Activated CD4-positive, CD25-positive, alpha-beta regulatory T cell treated with anti-CD3 and anti-CD28 coated beads, Interleukin-2, amount 50 U/mL, for 72 hours (primary cell): ENCODE measurements at regions not wholly inside any gene's neighbourhood (a gene's known extent, or its start where the extent isn't known, plus 50 kb on each side); places are given as distances from the start of the nearest gene placed in this dataset.

Source experiments
- DNase-seq: peaks from one replicate; pipeline ENCODE4 v3.0.0; 2021

DNA sequence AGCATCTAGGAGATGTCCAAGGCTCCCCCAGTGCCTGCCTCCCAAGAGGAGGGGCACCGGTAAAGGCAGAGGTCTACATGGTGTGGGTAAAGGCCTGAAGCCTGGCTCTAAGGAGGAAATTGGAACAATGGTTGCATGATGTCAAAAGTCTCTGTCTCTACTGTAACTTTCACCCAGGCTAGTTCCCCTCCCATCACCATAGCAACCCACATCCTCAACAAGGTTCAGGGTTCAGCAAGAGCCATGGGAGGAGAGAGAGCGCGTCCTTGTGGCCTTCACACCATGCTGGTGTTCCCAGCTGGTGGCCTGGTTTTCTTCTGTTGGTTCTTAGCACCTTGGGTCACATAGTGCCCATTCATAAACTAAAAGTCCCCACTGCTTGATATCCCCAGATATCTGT is 196.7 kb upstream of the CDH5 start:
- DNase-seq = no peak

DNA sequence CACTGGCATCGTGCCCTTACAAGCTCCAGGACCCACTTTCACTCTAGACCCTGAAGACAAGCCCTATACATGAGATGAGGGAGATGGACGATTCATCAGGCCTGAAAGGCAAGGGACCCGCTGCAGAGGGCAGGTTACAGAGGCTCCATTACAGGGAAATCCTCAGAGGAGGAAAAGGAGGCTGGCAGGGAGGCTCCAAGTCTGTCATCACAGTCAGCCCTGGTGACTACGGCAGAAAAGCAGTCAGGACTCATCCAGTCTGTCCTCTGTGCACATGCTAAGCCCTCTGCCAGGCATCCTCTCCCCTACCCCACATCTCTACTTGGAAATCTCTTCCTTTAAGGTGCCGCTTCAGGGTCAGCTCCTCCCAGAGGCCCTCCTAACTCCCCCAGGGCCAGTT is 197.7 kb upstream of the CDH5 start:
- DNase-seq = no peak

- no peak for DNase-seq
Measured at GRCh38 chr16:66167564-66168291, 198.8 kb upstream of the CDH5 start.

GRCh38 chr16:66166490-66166889 is 200.0 kb upstream of the CDH5 start:
- no peak for DNase-seq

GRCh38 chr16:66165879-66166278 is 200.6 kb upstream of the CDH5 start:
- no peak for DNase-seq

DNA sequence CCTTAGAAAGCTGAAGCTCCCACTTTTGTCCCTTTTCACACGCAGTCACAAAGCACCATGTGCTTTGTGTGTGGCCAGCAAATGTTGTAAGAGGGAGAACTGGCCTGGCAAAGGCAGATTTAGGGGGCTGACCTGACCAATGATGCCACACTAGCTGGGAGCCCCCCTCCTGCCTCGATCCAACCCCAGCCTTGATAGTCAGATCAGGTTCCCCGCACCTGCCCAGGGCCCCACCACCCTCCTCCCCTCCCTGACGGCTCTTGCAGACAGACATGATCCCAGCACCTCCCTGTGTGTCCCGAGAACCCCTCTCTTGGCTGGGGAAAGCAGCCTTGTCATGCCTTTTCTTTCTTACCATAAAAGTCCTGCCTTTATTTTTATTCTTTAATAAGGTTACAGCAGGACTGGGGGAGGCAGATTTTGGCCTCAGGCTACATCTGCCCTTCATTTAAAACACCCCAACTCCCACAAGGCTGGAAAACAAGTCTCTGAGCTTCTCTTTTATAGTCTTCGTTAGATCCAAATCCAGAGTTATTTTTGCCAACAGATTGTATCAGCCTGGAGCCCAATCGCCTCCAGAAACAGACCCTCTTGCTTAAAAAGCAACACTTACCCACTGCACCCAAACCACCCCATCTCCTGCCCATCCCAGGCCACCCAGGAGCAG is 201.8 kb upstream of the CDH5 start:
- no peak for DNase-seq

DNA sequence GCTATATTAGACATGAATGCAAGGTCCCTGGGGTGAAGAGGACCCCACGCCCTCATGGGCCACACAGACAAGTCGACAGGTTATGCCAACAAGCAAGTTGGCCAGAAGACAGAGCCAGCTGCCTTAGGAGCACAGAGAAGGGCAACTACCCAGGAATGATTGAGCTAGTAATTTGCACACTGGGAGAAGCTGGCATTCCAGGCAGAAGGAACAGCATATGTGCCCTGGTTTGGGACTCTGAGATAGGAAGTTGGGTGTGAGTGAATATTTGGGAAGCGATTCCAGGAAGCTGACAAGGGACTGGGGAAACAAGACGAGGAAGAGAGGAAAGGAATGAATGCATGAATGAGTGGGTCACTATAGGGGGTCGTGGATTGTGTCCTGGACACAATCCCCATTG is 203.7 kb upstream of the CDH5 start:
- DNase-seq = no peak

DNA sequence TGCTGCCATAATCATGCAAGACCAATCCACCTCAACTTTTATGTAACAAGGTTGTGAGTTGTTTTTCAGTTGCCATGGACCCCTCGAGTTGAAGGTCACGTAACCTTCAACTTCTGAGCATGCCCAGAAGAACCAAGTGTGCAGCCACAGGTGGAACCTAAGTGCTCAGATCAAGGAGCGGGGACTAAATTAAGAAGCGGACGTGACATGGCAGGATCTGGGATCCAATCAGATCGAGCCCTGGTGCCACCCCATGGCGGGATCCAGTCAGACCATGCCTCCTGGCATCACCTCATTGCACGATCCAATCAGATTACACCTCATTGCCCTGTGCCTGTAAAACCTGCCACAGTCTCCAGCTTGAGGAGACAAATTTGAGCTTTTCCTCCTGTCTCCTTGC is 204.5 kb upstream of the CDH5 start:
- DNase-seq = no peak

DNA sequence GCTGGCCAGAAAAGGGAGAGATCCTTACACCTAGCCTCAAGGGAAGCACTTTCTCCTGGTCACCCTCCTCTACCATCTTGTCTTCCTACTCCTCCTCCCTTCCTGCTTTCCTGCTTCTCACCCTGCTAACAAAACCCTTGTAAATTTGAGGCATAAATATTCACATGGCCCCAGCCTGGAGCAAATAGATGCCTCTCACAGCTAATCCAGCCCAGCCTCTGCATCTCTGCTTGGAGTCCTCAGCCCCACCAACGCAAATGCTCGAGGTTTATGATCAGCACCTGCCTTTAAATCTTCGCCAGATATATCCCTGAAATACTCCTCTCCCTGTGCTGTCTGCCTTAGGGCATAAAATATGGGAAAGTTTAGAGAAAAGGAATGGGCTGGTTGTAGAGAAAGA is 205.2 kb upstream of the CDH5 start:
- DNase-seq = no peak

- no peak for DNase-seq
Measured at GRCh38 chr16:66159987-66160386, 206.5 kb upstream of the CDH5 start.

DNA sequence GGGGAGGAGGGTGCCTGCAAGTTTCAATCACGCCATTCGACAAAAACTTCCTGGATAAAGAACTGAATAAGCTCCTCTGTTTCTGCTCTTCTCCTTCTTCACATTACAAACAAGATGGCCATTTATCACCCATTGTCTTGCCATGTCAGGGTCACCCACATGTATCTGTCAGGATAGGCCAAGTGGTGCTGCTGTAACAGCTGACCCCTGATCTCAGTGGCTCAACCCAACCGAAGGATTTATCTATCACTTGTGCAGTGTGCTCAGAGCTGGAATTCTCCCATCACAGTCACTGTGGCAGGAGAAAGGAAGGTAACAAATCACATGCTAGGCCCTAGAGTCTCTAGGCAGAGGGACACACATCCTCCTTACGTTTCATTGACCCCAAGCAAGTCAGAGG is 210.0 kb upstream of the CDH5 start:
- no peak for DNase-seq

DNA sequence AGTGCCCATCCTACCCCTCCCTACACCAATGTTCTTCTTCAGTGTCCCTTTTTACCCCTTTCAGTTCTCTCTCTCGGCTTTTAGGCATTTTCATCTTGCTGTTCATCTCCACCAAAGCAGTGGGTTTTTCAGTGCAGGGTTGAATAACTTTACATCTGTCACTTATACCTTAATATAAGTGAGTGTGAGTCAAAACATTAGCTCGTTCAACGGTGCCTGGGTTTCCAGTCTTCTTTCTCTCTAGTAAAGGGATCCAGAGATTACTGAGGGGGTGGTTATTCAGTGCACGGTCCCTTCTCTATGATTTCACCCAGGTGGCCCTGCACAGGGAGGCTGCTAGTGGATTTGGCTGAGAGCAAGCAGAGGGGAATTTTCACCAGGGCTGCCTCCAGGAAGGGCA is 210.6 kb upstream of the CDH5 start:
- DNase-seq = no peak

DNA sequence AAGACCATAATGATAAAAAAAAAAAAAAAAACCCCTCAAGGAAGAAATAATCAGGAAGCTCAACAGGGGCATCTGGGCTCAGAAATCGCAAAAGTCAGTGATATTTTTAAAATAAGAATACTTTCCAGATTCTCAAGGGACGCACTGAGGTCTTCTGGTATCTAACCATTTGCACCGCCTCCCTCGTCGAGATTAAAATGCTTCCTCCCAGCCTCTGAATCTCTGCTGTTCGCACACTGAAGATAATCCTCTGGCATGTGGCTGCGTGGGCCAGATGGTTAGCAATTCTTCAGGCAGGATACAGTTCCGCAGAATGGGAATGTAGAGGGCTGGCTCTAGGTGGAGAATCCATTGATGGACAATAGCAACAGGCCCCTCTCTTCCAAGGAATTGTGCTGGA is 211.7 kb upstream of the CDH5 start:
- DNase-seq = no peak

DNA sequence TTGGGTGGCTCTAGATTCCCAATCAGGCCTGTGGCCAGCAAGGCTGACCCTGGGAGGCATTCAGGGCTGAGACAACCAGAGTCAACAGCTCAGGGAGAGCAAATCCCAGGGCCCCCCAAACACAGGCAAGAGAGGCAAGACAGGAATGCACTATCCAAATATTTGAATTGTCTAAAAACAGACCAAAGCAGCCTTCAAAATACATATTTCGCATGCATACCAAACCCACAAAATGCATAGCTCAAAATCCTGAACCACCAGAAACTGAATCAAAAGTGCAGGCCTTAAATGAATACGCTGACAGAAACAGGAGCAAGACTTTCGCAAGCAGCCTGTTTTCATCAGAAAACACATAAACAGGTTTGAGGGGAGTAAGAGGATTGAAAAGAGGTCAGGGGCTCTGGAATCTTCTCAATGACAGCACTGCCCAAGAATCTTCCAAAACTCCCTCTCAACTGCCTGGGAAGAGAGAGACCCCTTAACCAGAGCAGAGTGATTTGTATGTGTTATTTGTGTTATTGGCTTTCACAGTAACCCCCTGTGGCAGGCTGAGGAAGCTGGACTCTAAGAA is 213.6 kb upstream of the CDH5 start:
- DNase-seq = no peak

DNA sequence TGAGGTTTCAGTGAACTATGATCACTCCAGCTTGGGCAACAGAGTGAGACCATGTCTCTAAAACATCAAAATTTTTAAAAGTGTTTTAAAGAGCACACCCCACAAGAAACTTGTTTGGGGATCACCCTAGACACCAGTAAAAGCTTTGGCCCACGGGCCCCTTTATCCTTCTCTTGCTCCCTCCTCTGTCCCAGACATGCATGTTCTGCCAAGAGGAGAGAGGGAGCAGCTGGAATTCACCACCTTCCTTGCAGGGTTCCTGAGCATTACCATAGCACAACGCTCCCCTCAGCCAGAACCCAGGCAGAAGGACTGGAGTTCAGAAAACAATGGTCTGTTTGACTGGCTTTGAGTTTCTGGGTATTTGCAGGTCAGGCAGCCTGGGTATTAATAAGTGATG is 214.3 kb upstream of the CDH5 start:
- DNase-seq = no peak

DNA sequence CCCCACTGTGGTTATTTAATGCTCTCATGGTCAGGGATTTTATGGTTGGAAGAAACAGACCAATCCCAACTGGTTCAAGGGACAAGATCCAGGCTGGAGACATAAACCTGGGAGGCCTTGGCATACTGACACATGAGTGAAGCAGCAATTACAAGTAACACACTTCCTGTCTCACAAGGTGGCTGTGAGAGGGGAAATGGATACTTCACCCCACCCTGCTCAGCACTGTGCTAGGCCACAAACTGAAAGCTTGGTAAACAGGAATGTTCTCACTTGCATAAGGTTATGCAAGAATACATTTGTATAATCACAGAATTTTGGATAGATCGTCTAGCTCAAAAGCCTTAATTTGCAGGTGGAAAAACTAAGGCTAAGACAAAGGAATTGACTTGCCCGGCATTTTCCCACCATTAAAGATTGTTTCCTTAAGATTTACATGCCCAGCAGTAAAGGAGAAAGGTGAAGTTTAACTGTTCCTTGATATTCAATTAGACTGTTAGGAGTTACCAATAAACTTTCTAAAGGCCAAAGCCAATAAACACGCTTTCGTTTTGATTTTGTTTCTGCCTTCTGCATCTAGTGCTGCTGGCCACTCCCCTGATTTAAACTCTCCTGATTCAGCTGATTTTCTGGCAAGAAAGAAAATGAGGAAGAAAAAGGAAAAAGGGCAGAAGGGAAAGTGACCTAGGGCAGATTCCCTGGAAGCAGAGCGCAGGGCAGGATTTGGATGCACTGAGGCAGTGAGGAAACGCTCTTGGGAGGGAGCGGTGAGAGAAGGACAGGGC is 215.6 kb upstream of the CDH5 start:
- no peak for DNase-seq

DNA sequence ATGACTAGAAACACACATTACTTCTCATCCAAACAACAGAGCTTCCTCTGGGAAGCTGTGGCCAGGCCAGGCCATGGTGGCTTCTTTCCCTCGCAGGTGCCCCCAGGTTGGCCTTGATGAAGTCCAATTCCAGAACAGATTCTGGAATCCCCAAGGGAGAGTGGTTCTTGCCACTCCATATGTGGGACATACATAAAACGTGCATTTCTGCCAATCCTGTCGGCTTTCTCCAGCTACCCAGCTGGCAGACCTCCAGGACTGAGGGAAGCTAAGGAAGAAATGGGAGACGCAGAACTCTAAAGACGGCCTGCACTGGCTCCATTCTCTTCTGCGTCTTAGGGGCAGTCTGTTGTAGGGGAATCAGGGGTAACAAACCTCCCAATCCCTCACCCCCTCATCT is 219.2 kb upstream of the CDH5 start:
- DNase-seq = no peak

DNA sequence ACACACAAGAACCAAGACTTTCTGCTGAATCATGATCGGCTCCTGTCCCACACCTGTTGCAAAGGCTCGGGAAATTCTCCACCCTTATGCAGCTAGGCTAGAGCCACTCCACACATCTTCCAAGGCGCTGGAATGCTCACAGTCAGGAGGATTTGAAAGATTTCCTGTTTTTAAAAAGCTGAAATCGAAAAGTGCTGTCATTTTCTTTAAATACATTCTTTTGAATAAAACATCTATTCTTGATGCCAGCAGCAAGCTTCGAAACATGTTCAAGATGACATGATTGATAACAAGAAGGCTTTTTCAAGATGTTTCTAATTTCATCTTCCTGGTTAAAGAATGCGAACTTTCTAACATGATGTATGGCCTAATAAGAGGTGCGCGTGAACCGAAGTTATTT is 219.7 kb upstream of the CDH5 start:
- no peak for DNase-seq

- DNase-seq = no peak
Measured at GRCh38 chr16:66144641-66145040, 221.8 kb upstream of the CDH5 start.

DNA sequence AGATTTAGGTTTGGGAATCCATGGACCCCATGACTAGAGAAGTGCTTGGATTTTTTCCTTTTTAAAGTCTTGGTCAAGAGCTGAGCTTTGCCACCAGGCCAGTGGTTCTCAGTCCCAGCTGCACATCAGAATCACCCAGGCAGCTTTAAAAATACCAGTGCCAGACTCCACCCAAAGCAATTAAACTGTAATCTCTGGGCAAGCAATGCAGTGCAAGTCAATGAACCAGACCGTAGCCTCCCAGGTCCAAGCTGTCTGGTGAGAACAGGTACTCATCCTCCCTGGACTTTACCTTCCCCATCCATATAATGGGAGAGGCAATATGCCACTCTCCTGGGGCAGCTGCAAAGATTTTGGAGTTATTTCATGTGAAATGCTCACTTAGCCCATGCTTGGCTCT is 223.1 kb upstream of the CDH5 start:
- no peak for DNase-seq

GRCh38 chr16:66141885-66142284 is 224.6 kb upstream of the CDH5 start:
- DNase-seq = no peak

DNA sequence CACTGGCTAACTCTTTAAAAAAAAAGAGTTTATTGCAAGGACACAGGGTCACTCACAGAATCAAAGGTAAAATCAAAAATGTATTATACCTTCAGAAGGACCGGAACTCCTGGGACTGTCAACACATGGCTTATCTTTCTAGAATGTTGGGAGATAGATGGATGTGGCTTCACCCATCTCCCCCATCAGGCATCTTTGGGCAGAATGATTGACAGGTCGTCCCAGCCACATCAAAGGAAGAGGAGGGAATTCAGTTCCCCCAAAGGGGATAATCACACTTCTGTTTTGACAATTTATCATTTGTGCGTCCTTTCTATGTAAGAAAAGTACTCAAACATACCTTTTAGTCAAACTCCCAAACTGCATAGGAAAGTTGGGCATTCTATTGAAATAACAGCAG is 228.6 kb upstream of the CDH5 start:
- DNase-seq = no peak

DNA sequence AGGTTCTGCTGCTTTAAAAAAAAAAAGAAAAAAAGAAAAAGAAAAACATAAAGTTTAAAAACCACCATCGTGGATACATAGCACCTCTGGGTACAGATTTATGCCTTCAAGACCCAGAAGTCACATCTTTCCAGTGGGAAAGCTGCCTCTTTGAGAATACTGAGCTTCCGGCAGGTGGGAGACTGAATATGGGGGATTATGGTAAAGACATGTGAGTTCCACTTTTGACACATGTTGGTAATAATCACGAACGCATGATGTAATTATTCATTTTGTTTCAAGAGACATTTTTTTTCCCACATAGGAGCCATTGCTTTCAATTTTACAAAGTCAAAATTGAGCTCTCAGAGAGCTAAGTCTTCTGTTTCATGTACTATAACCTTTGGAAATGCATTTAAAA is 229.7 kb upstream of the CDH5 start:
- no peak for DNase-seq

DNA sequence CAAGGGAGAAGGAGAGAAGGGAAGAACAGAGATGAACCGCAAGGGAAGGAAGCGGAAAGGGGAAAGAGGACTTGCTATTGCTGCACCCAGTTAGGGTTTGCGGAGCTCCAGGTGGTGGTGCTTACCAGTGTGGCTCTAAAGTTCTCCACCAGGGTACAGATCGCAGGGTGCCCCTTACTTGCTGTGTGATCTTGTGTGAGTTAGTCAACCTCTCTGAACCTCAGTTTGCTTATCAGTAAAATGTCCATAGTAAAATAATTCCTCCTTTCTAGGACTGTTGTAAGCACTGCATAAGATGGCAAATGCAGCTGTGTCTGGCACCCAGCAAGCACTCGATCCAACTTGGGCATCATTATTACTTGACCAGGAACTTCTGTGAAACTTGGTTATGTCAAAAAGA is 230.7 kb upstream of the CDH5 start:
- DNase-seq = no peak
